ENCODE measurements at regions not wholly inside any gene's neighbourhood (a gene's known extent, or its start where the extent isn't known, plus 50 kb on each side); places are given as distances from the start of the nearest gene placed in this dataset.

- TF ChIP-seq POLR2A (IDR thresholded peaks at IDR 0.05; ENCODE audit: low read length) (no peak), GATA1 (IDR thresholded peaks at IDR 0.05; ENCODE audit: low read depth, low read length) (no peak)
These were observed 885.2 kb downstream of the DCDC2C start for GRCh38 chr2:4588606-4589005.

GRCh38 chr2:4591261-4591660 lies 887.9 kb downstream of the DCDC2C start:
- no peak for DNase-seq
- TF ChIP-seq POLR2A (IDR thresholded peaks at IDR 0.05; ENCODE audit: low read length) (no peak), GATA1 (IDR thresholded peaks at IDR 0.05; ENCODE audit: low read depth, low read length) (no peak)

More at GRCh38 chr2:4588606-4589005, 885.2 kb downstream of the DCDC2C start:
- no peak for DNase-seq

- DNase-seq: no peak
- TF ChIP-seq GATA1 (IDR thresholded peaks at IDR 0.05; ENCODE audit: low read depth, low read length) (no peak), POLR2A (IDR thresholded peaks at IDR 0.05; ENCODE audit: low read length) (no peak)
These were observed 894.0 kb downstream of the DCDC2C start for GRCh38 chr2:4597400-4597799.

GRCh38 chr2:4604767-4605166 lies 901.4 kb downstream of the DCDC2C start:
- no peak for DNase-seq
- TF ChIP-seq POLR2A (IDR thresholded peaks at IDR 0.05; ENCODE audit: low read length) (no peak), GATA1 (IDR thresholded peaks at IDR 0.05; ENCODE audit: low read depth, low read length) (no peak)

GRCh38 chr2:4618141-4618540 lies 914.8 kb downstream of the DCDC2C start:
- no peak for TF ChIP-seq POLR2A (IDR thresholded peaks at IDR 0.05; ENCODE audit: low read length)
- TF ChIP-seq GATA1 (IDR thresholded peaks at IDR 0.05; ENCODE audit: low read depth, low read length): no peak

GRCh38 chr2:4618630-4619228 lies 915.4 kb downstream of the DCDC2C start:
- DNase-seq: no peak
- TF ChIP-seq GATA1 (IDR thresholded peaks at IDR 0.05; ENCODE audit: low read depth, low read length) (no peak), POLR2A (IDR thresholded peaks at IDR 0.05; ENCODE audit: low read length) (no peak)

More at GRCh38 chr2:4618141-4618540, 914.8 kb downstream of the DCDC2C start:
- no peak for DNase-seq

GRCh38 chr2:4628998-4629501 lies 925.7 kb downstream of the DCDC2C start:
- TF ChIP-seq POLR2A (IDR thresholded peaks at IDR 0.05; ENCODE audit: low read length) (no peak), GATA1 (IDR thresholded peaks at IDR 0.05; ENCODE audit: low read depth, low read length) (no peak)
- no peak for DNase-seq

GRCh38 chr2:4635289-4635688 lies 931.9 kb downstream of the DCDC2C start:
- TF ChIP-seq GATA1 (IDR thresholded peaks at IDR 0.05; ENCODE audit: low read depth, low read length) (no peak), POLR2A (IDR thresholded peaks at IDR 0.05; ENCODE audit: low read length) (no peak)
- DNase-seq: no peak

GRCh38 chr2:4653991-4654390 lies 950.6 kb downstream of the DCDC2C start:
- TF ChIP-seq POLR2A (IDR thresholded peaks at IDR 0.05; ENCODE audit: low read length) (no peak), GATA1 (IDR thresholded peaks at IDR 0.05; ENCODE audit: low read depth, low read length) (no peak)

GRCh38 chr2:4656326-4656725 lies 953.0 kb downstream of the DCDC2C start:
- no peak for TF ChIP-seq GATA1 (IDR thresholded peaks at IDR 0.05; ENCODE audit: low read depth, low read length)
- no peak for TF ChIP-seq POLR2A (IDR thresholded peaks at IDR 0.05; ENCODE audit: low read length)
- no peak for DNase-seq

More at GRCh38 chr2:4653991-4654390, 950.6 kb downstream of the DCDC2C start:
- DNase-seq: no peak

GRCh38 chr2:4662161-4662779 lies 958.9 kb downstream of the DCDC2C start:
- TF ChIP-seq GATA1 (IDR thresholded peaks at IDR 0.05; ENCODE audit: low read depth, low read length) (no peak), POLR2A (IDR thresholded peaks at IDR 0.05; ENCODE audit: low read length) (no peak)
- no peak for DNase-seq

- no peak for TF ChIP-seq GATA1 (IDR thresholded peaks at IDR 0.05; ENCODE audit: low read depth, low read length)
- no peak for TF ChIP-seq POLR2A (IDR thresholded peaks at IDR 0.05; ENCODE audit: low read length)
- DNase-seq: no peak
These were observed 965.0 kb downstream of the DCDC2C start for GRCh38 chr2:4668381-4668780.

- DNase-seq: no peak
- TF ChIP-seq GATA1 (IDR thresholded peaks at IDR 0.05; ENCODE audit: low read depth, low read length) (no peak), POLR2A (IDR thresholded peaks at IDR 0.05; ENCODE audit: low read length) (no peak)
These were observed 967.0 kb downstream of the DCDC2C start for GRCh38 chr2:4670331-4670730.

- no peak for DNase-seq
- TF ChIP-seq POLR2A (IDR thresholded peaks at IDR 0.05; ENCODE audit: low read length) (no peak), GATA1 (IDR thresholded peaks at IDR 0.05; ENCODE audit: low read depth, low read length) (no peak)
These were observed 969.7 kb downstream of the DCDC2C start for GRCh38 chr2:4673025-4673489.

GRCh38 chr2:4674007-4674406 lies 970.6 kb downstream of the DCDC2C start:
- no peak for DNase-seq
- no peak for TF ChIP-seq POLR2A (IDR thresholded peaks at IDR 0.05; ENCODE audit: low read length)
- TF ChIP-seq GATA1 (IDR thresholded peaks at IDR 0.05; ENCODE audit: low read depth, low read length): no peak
